IPS DF 6.9 (cell line): ENCODE measurements at regions not wholly inside any gene's neighbourhood (a gene's known extent, or its start where the extent isn't known, plus 50 kb on each side); places are given as distances from the start of the nearest gene placed in this dataset.

Source experiments
- DNase-seq: peaks from one replicate; pipeline ENCODE4 v3.0.0-alpha.2; 2013; ENCODE audit warnings: low read depth, low spot score
- H3K27ac ChIP-seq: one replicate; pipeline ENCODE4 v1.5.1; 2013; ENCODE audit warnings: low read length, control low read depth
- H3K27me3 ChIP-seq: 2 replicates; pipeline ENCODE4 v1.6.1; 2013; ENCODE audit warnings: mild to moderate bottlenecking, low read length; ENCODE audit not compliant: control insufficient read depth, insufficient read depth
- H3K36me3 ChIP-seq: 2 replicates; pipeline ENCODE4 v1.6.1; 2013; ENCODE audit warnings: low read length; ENCODE audit not compliant: control insufficient read depth, insufficient read depth
- H3K4me1 ChIP-seq: 2 replicates; pipeline ENCODE4 v1.6.1; 2013; ENCODE audit warnings: low read length; ENCODE audit not compliant: control insufficient read depth, insufficient read depth
- H3K4me3 ChIP-seq: 2 replicates; pipeline ENCODE4 v1.5.1; 2013; ENCODE audit warnings: mild to moderate bottlenecking, low read length
- H3K9me3 ChIP-seq: 2 replicates; pipeline ENCODE4 v1.6.1; 2013; ENCODE audit warnings: low read length, inconsistent platforms; ENCODE audit not compliant: control insufficient read depth, insufficient read depth
- WGBS: extraction: QIAGEN DNeasy Blood & Tissue Kit; methylation state at CpG from one replicate; pipeline ENCODE4 v1.1.7; 2013; ENCODE audit warnings: mixed read lengths, missing lambda C conversion rate; ENCODE audit not compliant: insufficient read length, insufficient coverage; 5-methylcytosine and 5-hydroxymethylcytosine counted together

- no peaks in the 10 kb centered on the region; the same call in 1 of the 2 replicates for H3K9me3 ChIP-seq
- no peak overlapping the region for H3K4me3 ChIP-seq
- no CpG with 5 or more reads among the region's 1 CpG for WGBS
- H3K4me1 ChIP-seq: no peaks in the 10 kb centered on the region
- H3K27me3 ChIP-seq: no peaks in the 10 kb centered on the region
- no peaks in the 10 kb centered on the region for H3K36me3 ChIP-seq
- H3K27ac ChIP-seq: no peak overlapping the region
- no peak for DNase-seq
Measured at GRCh38 chr18:51611326-51611725, 413.8 kb upstream of the MEX3C start.

DNA sequence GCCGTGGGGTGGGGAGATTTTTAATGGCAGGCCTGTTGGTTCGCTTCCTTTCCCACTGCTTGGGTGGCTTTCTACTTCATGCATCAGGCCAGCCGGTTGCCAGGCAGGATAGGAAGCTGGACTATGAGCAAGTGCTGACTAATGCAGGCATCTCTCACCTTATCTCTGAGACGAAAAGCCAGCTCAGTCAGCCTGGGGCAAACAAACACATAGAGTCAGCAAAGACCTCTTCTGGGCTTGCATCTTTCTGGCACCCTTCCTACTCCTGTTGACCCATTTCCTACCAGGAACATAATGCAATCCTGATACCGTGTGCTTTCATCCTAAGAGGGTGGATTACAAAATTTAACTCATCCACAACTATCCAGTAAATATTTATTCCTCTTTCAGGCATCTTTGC is 416.6 kb upstream of the MEX3C start:
- H3K27me3 ChIP-seq: no peaks in the 10 kb centered on the region
- no peaks in the 10 kb centered on the region; the same call in 1 of the 2 replicates for H3K9me3 ChIP-seq
- H3K4me3 ChIP-seq: no peak overlapping the region
- H3K36me3 ChIP-seq: no peaks in the 10 kb centered on the region
- no CpG with 5 or more reads among the region's 5 CpGs for WGBS
- no peak overlapping the region for H3K27ac ChIP-seq
- H3K4me1 ChIP-seq: no peaks in the 10 kb centered on the region
- no peak for DNase-seq

DNA sequence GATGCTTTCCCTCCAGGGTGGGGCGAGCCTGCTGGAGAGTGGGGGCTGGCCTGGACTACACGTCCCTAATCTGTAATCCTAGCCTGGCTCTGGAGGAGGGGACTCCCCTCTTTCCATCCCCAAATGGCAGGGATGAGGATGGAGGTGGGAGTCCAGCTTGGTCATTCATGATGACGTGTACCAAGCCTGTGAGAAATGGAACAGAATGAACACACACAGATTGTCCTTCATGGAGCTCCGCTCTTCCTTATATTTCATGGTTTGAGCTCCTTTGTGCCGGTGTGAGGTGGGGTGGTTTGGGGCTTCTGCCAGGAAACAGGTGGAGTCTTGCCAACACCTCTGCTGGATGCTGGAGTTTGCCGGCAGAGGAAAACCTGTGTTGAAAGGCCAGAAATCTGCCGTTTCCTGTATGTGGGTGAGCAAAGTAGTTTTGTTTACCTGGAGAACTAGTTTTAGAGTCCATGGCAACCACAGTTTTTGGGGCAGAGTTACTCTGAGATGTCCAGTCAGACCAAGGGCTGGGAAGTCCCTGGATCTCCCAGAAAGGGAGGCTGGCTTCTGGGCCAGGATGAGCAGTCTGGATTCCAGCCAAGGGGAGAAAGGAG is 417.6 kb upstream of the MEX3C start:
- no CpG with 5 or more reads among the region's 7 CpGs for WGBS
- no peak for DNase-seq
- no peaks in the 10 kb centered on the region for H3K36me3 ChIP-seq
- H3K27me3 ChIP-seq: no peaks in the 10 kb centered on the region
- no peaks in the 10 kb centered on the region; the same call in 1 of the 2 replicates for H3K9me3 ChIP-seq
- H3K4me1 ChIP-seq: no peaks in the 10 kb centered on the region
- H3K27ac ChIP-seq: no peak overlapping the region
- no peak overlapping the region for H3K4me3 ChIP-seq

DNA sequence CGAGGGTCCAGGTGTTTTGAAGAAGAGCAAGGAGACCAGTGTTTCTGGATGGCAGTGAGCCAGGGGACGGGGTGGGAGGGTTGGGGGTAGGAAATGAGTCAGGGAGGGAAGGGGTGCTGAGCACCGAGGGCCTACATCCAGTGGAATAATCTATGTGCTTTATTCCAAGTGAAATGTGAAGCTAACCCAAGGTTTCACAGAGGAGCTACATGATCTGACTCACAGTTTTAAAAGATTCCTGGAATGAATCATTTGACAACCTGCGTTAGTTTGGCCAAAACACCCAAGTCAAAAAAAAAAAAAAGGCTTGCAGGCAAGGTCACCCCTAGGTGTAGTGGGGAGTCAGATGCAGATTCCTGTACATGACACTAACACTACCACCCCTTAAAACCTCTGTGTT is 419.7 kb upstream of the MEX3C start:
- Histone ChIP-seq H3K27ac (no peak overlapping the region), H3K4me1 (peaks cover 2% of the 10 kb centered on the region; the same call in 1 of the 2 replicates), H3K9me3 (no peaks in the 10 kb centered on the region; the same call in 1 of the 2 replicates), H3K36me3 (no peaks in the 10 kb centered on the region), H3K4me3 (no peak overlapping the region), H3K27me3 (no peaks in the 10 kb centered on the region)
- WGBS: no CpG with 5 or more reads among the region's 4 CpGs
- DNase-seq: no peak

GRCh38 chr18:51617572-51618260 is 420.2 kb upstream of the MEX3C start:
- peaks cover 3% of the 10 kb centered on the region; the same call in 1 of the 2 replicates for H3K4me1 ChIP-seq
- DNase-seq: no peak
- H3K27me3 ChIP-seq: no peaks in the 10 kb centered on the region
- H3K27ac ChIP-seq: no peak overlapping the region
- no peaks in the 10 kb centered on the region; the same call in 1 of the 2 replicates for H3K9me3 ChIP-seq
- H3K4me3 ChIP-seq: no peak overlapping the region
- no peaks in the 10 kb centered on the region for H3K36me3 ChIP-seq
- no CpG with 5 or more reads among the region's 2 CpGs for WGBS

DNA sequence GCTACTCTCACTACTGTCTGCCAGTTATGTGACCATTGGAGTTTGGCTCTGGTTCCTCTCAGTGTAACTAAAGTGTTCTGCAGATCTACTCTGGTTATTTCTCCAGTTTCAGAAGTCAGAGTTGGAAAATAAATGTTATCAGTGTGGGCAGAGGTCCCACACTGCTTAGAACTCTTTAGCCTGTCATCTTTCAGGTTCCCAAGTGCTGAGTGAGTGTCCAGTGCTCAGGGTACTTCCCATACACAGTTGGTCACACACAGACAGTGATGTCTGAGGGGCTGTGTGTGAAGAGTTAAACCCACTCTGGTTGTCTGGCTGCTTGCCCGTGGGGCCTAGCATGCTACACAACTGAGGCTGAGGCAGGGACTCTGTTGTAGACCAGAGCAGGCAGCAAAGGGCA is 421.8 kb upstream of the MEX3C start:
- WGBS: no CpG with 5 or more reads among the region's 1 CpG
- DNase-seq: no peak
- Histone ChIP-seq H3K36me3 (no peaks in the 10 kb centered on the region), H3K27ac (no peak overlapping the region), H3K4me3 (no peak overlapping the region), H3K27me3 (no peaks in the 10 kb centered on the region), H3K4me1 (peaks cover 4% of the 10 kb centered on the region; the same call in 1 of the 2 replicates), H3K9me3 (no peaks in the 10 kb centered on the region)

GRCh38 chr18:51621113-51621863 is 423.8 kb upstream of the MEX3C start:
- peak; percentile 63 for DNase-seq

GRCh38 chr18:51621864-51622160 is 424.3 kb upstream of the MEX3C start:
- H3K9me3 ChIP-seq: no peaks in the 10 kb centered on the region
- no peaks in the 10 kb centered on the region for H3K36me3 ChIP-seq
- H3K4me3 ChIP-seq: no peak overlapping the region
- DNase-seq: no peak
- H3K27me3 ChIP-seq: no peaks in the 10 kb centered on the region
- no peak overlapping the region for H3K27ac ChIP-seq
- WGBS: no CpG with 5 or more reads among the region's 5 CpGs
- peaks cover 4% of the 10 kb centered on the region; the same call in 1 of the 2 replicates for H3K4me1 ChIP-seq

More at GRCh38 chr18:51621113-51621863, 423.8 kb upstream of the MEX3C start:
- Histone ChIP-seq H3K27me3 (no peaks in the 10 kb centered on the region), H3K36me3 (no peaks in the 10 kb centered on the region), H3K4me3 (no peak overlapping the region), H3K4me1 (peaks cover 4% of the 10 kb centered on the region; the same call in 1 of the 2 replicates), H3K9me3 (no peaks in the 10 kb centered on the region), H3K27ac (no peak overlapping the region)
- no CpG with 5 or more reads among the region's 14 CpGs for WGBS

- DNase-seq: no peak
- H3K27ac ChIP-seq: no peak overlapping the region
- no CpG with 5 or more reads among the region's 6 CpGs for WGBS
Measured at GRCh38 chr18:51622702-51623101, 425.2 kb upstream of the MEX3C start.

DNA sequence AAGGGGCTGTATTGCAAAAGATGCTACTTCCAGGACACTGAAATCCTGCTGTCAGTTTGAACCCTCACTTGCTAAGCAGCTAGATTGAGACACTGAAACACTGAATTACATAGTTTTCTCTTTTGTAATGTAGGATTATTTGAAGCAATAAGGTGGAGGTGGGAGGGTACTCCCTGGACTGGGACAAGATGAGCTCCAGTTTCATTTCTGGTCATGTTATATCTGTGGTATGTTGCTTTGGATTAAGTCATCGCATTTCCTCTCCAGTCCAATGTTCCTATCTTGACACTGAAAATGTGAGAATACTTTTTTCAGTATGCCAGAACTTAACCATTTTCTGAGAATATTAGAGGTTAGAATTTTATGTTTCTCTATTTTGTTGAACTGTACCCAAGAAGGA is 426.2 kb upstream of the MEX3C start:
- peaks cover 4% of the 10 kb centered on the region; the same call in 1 of the 2 replicates for H3K4me1 ChIP-seq
- no peaks in the 10 kb centered on the region for H3K36me3 ChIP-seq
- no peaks in the 10 kb centered on the region for H3K27me3 ChIP-seq
- no peak for DNase-seq
- H3K9me3 ChIP-seq: no peaks in the 10 kb centered on the region
- no peak overlapping the region for H3K4me3 ChIP-seq
- no peak overlapping the region for H3K27ac ChIP-seq
- WGBS: no CpG with 5 or more reads among the region's 1 CpG

More at GRCh38 chr18:51622702-51623101, 425.2 kb upstream of the MEX3C start:
- Histone ChIP-seq H3K36me3 (no peaks in the 10 kb centered on the region), H3K9me3 (no peaks in the 10 kb centered on the region), H3K27me3 (no peaks in the 10 kb centered on the region), H3K4me3 (no peak overlapping the region), H3K4me1 (peaks cover 4% of the 10 kb centered on the region; the same call in 1 of the 2 replicates)
